ENCODE measurements at regions not wholly inside any gene's neighbourhood (a gene's known extent, or its start where the extent isn't known, plus 50 kb on each side); places are given as distances from the start of the nearest gene placed in this dataset.

DNA sequence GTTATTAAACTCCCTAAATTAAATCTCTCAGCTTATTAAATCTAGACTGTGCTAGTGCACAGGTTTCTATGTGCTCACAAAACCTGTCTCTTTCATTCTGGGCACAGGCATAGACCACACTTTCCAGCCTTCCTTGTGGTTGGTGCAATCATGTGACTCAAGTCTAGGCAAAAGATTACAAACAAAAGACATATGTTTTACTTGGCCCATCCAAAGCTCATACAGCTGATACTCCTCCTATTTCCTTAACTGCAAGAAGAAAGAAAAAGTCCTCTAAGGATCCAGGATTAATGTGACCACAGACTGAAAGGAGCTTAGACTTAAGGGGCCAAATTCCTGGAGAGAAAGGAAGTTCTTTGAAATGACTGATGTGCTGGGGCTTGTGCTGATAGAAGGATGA, 731.3 kb upstream of the RAB6C start:
- no peaks in the 10 kb centered on the region for H3F3A ChIP-seq (ENCODE audit: insufficient read depth, low read length)
- H3K9me2 ChIP-seq (replicated peaks; ENCODE audit: insufficient read depth, low read length) = no peaks in the 10 kb centered on the region
- no peaks in the 10 kb centered on the region for H3K27me3 ChIP-seq (replicated peaks; ENCODE audit: insufficient read depth, low read length)
- DNase-seq = no peak
- H3K36me3 ChIP-seq (replicated peaks; ENCODE audit: insufficient read depth, low read length) = no peaks in the 10 kb centered on the region
- H3K4me3 ChIP-seq (ENCODE audit: low read length) = no peak overlapping the region
- TF ChIP-seq EZH2 (optimal IDR thresholded peaks at IDR 0.05; ENCODE audit: low read depth, low read length) (no peak), EZH2phosphoT487 (IDR thresholded peaks at IDR 0.05; ENCODE audit: low read length) (no peak)
- TF ChIP-seq, protein P1, sequence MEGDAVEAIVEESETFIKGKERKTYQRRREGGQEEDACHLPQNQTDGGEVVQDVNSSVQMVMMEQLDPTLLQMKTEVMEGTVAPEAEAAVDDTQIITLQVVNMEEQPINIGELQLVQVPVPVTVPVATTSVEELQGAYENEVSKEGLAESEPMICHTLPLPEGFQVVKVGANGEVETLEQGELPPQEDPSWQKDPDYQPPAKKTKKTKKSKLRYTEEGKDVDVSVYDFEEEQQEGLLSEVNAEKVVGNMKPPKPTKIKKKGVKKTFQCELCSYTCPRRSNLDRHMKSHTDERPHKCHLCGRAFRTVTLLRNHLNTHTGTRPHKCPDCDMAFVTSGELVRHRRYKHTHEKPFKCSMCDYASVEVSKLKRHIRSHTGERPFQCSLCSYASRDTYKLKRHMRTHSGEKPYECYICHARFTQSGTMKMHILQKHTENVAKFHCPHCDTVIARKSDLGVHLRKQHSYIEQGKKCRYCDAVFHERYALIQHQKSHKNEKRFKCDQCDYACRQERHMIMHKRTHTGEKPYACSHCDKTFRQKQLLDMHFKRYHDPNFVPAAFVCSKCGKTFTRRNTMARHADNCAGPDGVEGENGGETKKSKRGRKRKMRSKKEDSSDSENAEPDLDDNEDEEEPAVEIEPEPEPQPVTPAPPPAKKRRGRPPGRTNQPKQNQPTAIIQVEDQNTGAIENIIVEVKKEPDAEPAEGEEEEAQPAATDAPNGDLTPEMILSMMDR (IDR thresholded peaks at IDR 0.05; ENCODE audit: low read length) = no peak
- H2AFZ ChIP-seq (ENCODE audit: low read length) = no peak overlapping the region
- H3K79me2 ChIP-seq (ENCODE audit: low read length) = no peaks in the 10 kb centered on the region
- H3K4me1 ChIP-seq (ENCODE audit: low read length) = no peaks in the 10 kb centered on the region
- no peak overlapping the region for H3K9ac ChIP-seq (ENCODE audit: low read length)
- no peak overlapping the region for H3K27ac ChIP-seq (ENCODE audit: low read length)
- no peaks in the 10 kb centered on the region for H4K20me1 ChIP-seq (ENCODE audit: insufficient read depth, low read length)
- H3K4me2 ChIP-seq (ENCODE audit: low read depth, low read length) = no peak overlapping the region
- no peaks in the 10 kb centered on the region for H3K9me3 ChIP-seq (replicated peaks; ENCODE audit: insufficient read depth, low read length)

DNA sequence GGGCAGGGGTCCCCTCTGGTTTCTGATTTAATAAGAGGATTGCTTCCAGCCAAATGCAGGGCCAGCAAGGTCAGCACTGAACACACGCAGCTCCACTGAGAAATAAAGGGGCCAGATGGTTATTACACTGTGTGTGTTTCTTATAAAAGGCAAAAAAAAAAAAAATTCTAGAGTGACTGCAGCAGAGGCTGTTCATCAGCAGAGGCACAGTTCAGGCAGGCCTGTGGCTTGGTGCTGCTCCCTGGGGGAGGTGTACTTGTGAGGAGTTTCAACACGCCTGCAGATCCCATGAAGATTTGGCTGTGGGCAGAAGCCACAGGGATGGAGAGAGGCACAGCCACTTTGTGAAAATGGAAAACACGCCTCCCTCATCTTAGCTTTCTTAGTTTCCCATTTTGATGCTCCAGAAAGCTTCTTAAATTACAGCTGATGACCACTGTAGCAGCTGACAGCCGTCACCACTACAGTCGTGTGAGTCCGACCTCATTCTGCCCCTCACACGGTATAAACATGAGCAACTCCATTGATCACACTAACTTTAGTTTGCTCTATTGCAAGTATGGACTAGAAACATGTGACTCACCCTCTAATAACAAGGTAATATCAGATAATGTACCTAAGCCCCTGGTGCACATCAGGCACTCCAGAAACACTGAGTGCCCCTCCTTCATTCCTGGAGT, 726.5 kb upstream of the RAB6C start:
- Histone ChIP-seq H3K4me1 (ENCODE audit: low read length) (no peaks in the 10 kb centered on the region), H3K4me2 (ENCODE audit: low read depth, low read length) (no peak overlapping the region), H3K4me3 (ENCODE audit: low read length) (no peak overlapping the region), H3K27ac (ENCODE audit: low read length) (no peak overlapping the region), H3K9me2 (replicated peaks; ENCODE audit: insufficient read depth, low read length) (no peaks in the 10 kb centered on the region), H3K9ac (ENCODE audit: low read length) (no peak overlapping the region), H3K36me3 (replicated peaks; ENCODE audit: insufficient read depth, low read length) (no peaks in the 10 kb centered on the region), H3K27me3 (replicated peaks; ENCODE audit: insufficient read depth, low read length) (no peaks in the 10 kb centered on the region), H2AFZ (ENCODE audit: low read length) (no peak overlapping the region), H3F3A (ENCODE audit: insufficient read depth, low read length) (no peaks in the 10 kb centered on the region), H4K20me1 (ENCODE audit: insufficient read depth, low read length) (no peaks in the 10 kb centered on the region), H3K79me2 (ENCODE audit: low read length) (no peaks in the 10 kb centered on the region), H3K9me3 (replicated peaks; ENCODE audit: insufficient read depth, low read length) (no peaks in the 10 kb centered on the region)
- no peak for DNase-seq
- no peak for TF ChIP-seq EZH2phosphoT487 (IDR thresholded peaks at IDR 0.05; ENCODE audit: low read length)
- no peak for TF ChIP-seq EZH2 (optimal IDR thresholded peaks at IDR 0.05; ENCODE audit: low read depth, low read length)
- TF ChIP-seq, protein P1 (IDR thresholded peaks at IDR 0.05; ENCODE audit: low read length) = no peak

- DNase-seq = no peak
- Histone ChIP-seq H2AFZ (ENCODE audit: low read length) (no peak overlapping the region), H3K4me1 (ENCODE audit: low read length) (no peaks in the 10 kb centered on the region), H3K4me2 (ENCODE audit: low read depth, low read length) (no peak overlapping the region), H3K9ac (ENCODE audit: low read length) (no peak overlapping the region), H3K27ac (ENCODE audit: low read length) (no peak overlapping the region), H3K27me3 (replicated peaks; ENCODE audit: insufficient read depth, low read length) (no peaks in the 10 kb centered on the region), H3K36me3 (replicated peaks; ENCODE audit: insufficient read depth, low read length) (no peaks in the 10 kb centered on the region), H3K4me3 (ENCODE audit: low read length) (no peak overlapping the region), H4K20me1 (ENCODE audit: insufficient read depth, low read length) (no peaks in the 10 kb centered on the region), H3F3A (ENCODE audit: insufficient read depth, low read length) (no peaks in the 10 kb centered on the region), H3K79me2 (ENCODE audit: low read length) (no peaks in the 10 kb centered on the region), H3K9me3 (replicated peaks; ENCODE audit: insufficient read depth, low read length) (no peaks in the 10 kb centered on the region), H3K9me2 (replicated peaks; ENCODE audit: insufficient read depth, low read length) (no peaks in the 10 kb centered on the region)
- TF ChIP-seq, protein P1 (IDR thresholded peaks at IDR 0.05; ENCODE audit: low read length) = no peak
- TF ChIP-seq EZH2phosphoT487 (IDR thresholded peaks at IDR 0.05; ENCODE audit: low read length) (no peak), EZH2 (optimal IDR thresholded peaks at IDR 0.05; ENCODE audit: low read depth, low read length) (no peak)
These were observed 726.0 kb upstream of the RAB6C start for GRCh38 chr2:129253461-129253812.
